DMS 273 treated with DMSO at 0.1 percent for 48 hours (cell line): ENCODE measurements at regions not wholly inside any gene's neighbourhood (a gene's known extent, or its start where the extent isn't known, plus 50 kb on each side); places are given as distances from the start of the nearest gene placed in this dataset.

Experiments used
- DNase-seq: peaks from one replicate; lab custom pipeline; 2025; lab: John Stamatoyannopoulos, UW

- DNase-seq, result no peak
These were observed 236.1 kb downstream of the MIAT start for GRCh38 chr22:26893173-26894110.

GRCh38 chr22:26894362-26894761 is 237.0 kb downstream of the MIAT start:
- no peak for DNase-seq

- DNase-seq, result no peak
These were observed 237.5 kb downstream of the MIAT start for GRCh38 chr22:26894766-26895485.

GRCh38 chr22:26897384-26897783 is 240.0 kb downstream of the MIAT start:
- DNase-seq, result no peak

GRCh38 chr22:26898946-26899605 is 241.7 kb downstream of the MIAT start:
- DNase-seq, result no peak

GRCh38 chr22:26900787-26901186 is 243.4 kb downstream of the MIAT start:
- no peak for DNase-seq

GRCh38 chr22:26901198-26901816 is 243.9 kb downstream of the MIAT start:
- no peak for DNase-seq

GRCh38 chr22:26902401-26903029 is 245.1 kb downstream of the MIAT start:
- no peak for DNase-seq

GRCh38 chr22:26903030-26903856 is 245.9 kb downstream of the MIAT start:
- no peak for DNase-seq

GRCh38 chr22:26904483-26904882 is 247.1 kb downstream of the MIAT start:
- no peak for DNase-seq

- DNase-seq, result no peak
These were observed 247.7 kb downstream of the MIAT start for GRCh38 chr22:26905076-26905475.

- no peak for DNase-seq
These were observed 248.3 kb downstream of the MIAT start for GRCh38 chr22:26905640-26906039.

GRCh38 chr22:26906464-26906863 is 249.1 kb downstream of the MIAT start:
- DNase-seq, result no peak

GRCh38 chr22:26907366-26907765 is 250.0 kb downstream of the MIAT start:
- no peak for DNase-seq

- DNase-seq, result no peak
These were observed 253.5 kb downstream of the MIAT start for GRCh38 chr22:26910845-26911244.

- no peak for DNase-seq
These were observed 255.4 kb downstream of the MIAT start for GRCh38 chr22:26912655-26913345.

- DNase-seq, result no peak
These were observed 257.3 kb downstream of the MIAT start for GRCh38 chr22:26914519-26915185.

GRCh38 chr22:26916236-26916635 is 258.8 kb downstream of the MIAT start:
- DNase-seq, result no peak

- no peak for DNase-seq
These were observed 260.8 kb downstream of the MIAT start for GRCh38 chr22:26918226-26918625.

GRCh38 chr22:26921726-26922125 is 264.3 kb downstream of the MIAT start:
- DNase-seq, result no peak
